Activated naive CD4-positive, alpha-beta T cell treated with anti-CD3 and anti-CD28 coated beads, Interleukin-2, amount 50 U/mL, for 24 hours (primary cell): ENCODE measurements at regions not wholly inside any gene's neighbourhood (a gene's known extent, or its start where the extent isn't known, plus 50 kb on each side); places are given as distances from the start of the nearest gene placed in this dataset.

Experiments
- H3K27ac Mint-ChIP-seq: one replicate; pipeline ENCODE4 v1.8.0; 2021; ENCODE audit warnings: mild to moderate bottlenecking, mixed read lengths
- H3K27me3 Mint-ChIP-seq: one replicate; pipeline ENCODE4 v1.8.0; 2021; ENCODE audit warnings: mixed read lengths
- H3K36me3 Mint-ChIP-seq: one replicate; pipeline ENCODE4 v1.8.0; 2021; ENCODE audit warnings: mixed read lengths
- H3K4me1 Mint-ChIP-seq: one replicate; pipeline ENCODE4 v1.8.0; 2021; ENCODE audit warnings: mixed read lengths
- H3K4me3 Mint-ChIP-seq: one replicate; pipeline ENCODE4 v1.8.0; 2021; ENCODE audit warnings: mild to moderate bottlenecking, mixed read lengths
- H3K9me3 Mint-ChIP-seq: one replicate; pipeline ENCODE4 v1.8.0; 2021; ENCODE audit warnings: mixed read lengths

- no peak overlapping the region for H3K4me3 Mint-ChIP-seq
- no peaks in the 10 kb centered on the region for H3K4me1 Mint-ChIP-seq
- no peaks in the 10 kb centered on the region for H3K27me3 Mint-ChIP-seq
- peaks cover 20% of the 10 kb centered on the region for H3K9me3 Mint-ChIP-seq
- no peak overlapping the region for H3K27ac Mint-ChIP-seq
- peaks cover 3% of the 10 kb centered on the region for H3K36me3 Mint-ChIP-seq
Measured at GRCh38 chr4:187799735-187800134, 195.8 kb upstream of the ZFP42 start.

GRCh38 chr4:187811591-187811990 is 184.0 kb upstream of the ZFP42 start:
- Mint-ChIP-seq H3K27ac (no peak overlapping the region), H3K27me3 (no peaks in the 10 kb centered on the region), H3K4me1 (no peaks in the 10 kb centered on the region), H3K9me3 (peaks cover 14% of the 10 kb centered on the region), H3K4me3 (no peak overlapping the region), H3K36me3 (no peaks in the 10 kb centered on the region)

GRCh38 chr4:187814737-187815465 is 180.7 kb upstream of the ZFP42 start:
- H3K36me3 Mint-ChIP-seq, result no peaks in the 10 kb centered on the region
- H3K27ac Mint-ChIP-seq, result no peak overlapping the region
- H3K4me1 Mint-ChIP-seq, result no peaks in the 10 kb centered on the region
- no peak overlapping the region for H3K4me3 Mint-ChIP-seq
- H3K27me3 Mint-ChIP-seq, result no peaks in the 10 kb centered on the region
- peaks cover 7% of the 10 kb centered on the region for H3K9me3 Mint-ChIP-seq

GRCh38 chr4:187826725-187827124 is 168.8 kb upstream of the ZFP42 start:
- H3K27me3 Mint-ChIP-seq, result no peaks in the 10 kb centered on the region
- no peaks in the 10 kb centered on the region for H3K4me1 Mint-ChIP-seq
- no peaks in the 10 kb centered on the region for H3K36me3 Mint-ChIP-seq
- H3K27ac Mint-ChIP-seq, result no peak overlapping the region
- H3K9me3 Mint-ChIP-seq, result peaks cover 11% of the 10 kb centered on the region
- no peak overlapping the region for H3K4me3 Mint-ChIP-seq

- Mint-ChIP-seq H3K36me3 (no peaks in the 10 kb centered on the region), H3K27ac (no peak overlapping the region), H3K4me3 (no peak overlapping the region), H3K27me3 (no peaks in the 10 kb centered on the region), H3K9me3 (peaks cover 11% of the 10 kb centered on the region), H3K4me1 (no peaks in the 10 kb centered on the region)
Measured at GRCh38 chr4:187827631-187828030, 167.9 kb upstream of the ZFP42 start.

GRCh38 chr4:187839765-187840164 is 155.8 kb upstream of the ZFP42 start:
- Mint-ChIP-seq H3K27ac (no peak overlapping the region), H3K36me3 (no peaks in the 10 kb centered on the region), H3K4me1 (no peaks in the 10 kb centered on the region), H3K4me3 (no peak overlapping the region), H3K9me3 (peaks cover 5% of the 10 kb centered on the region), H3K27me3 (no peaks in the 10 kb centered on the region)

GRCh38 chr4:187840814-187841213 is 154.8 kb upstream of the ZFP42 start:
- Mint-ChIP-seq H3K27me3 (no peaks in the 10 kb centered on the region), H3K27ac (no peak overlapping the region), H3K9me3 (peaks cover 5% of the 10 kb centered on the region)

GRCh38 chr4:187849556-187850225 is 145.9 kb upstream of the ZFP42 start:
- Mint-ChIP-seq H3K36me3 (no peaks in the 10 kb centered on the region), H3K27me3 (no peaks in the 10 kb centered on the region)

More at GRCh38 chr4:187840814-187841213, 154.8 kb upstream of the ZFP42 start:
- no peak overlapping the region for H3K4me3 Mint-ChIP-seq
- H3K4me1 Mint-ChIP-seq, result no peaks in the 10 kb centered on the region
- H3K36me3 Mint-ChIP-seq, result no peaks in the 10 kb centered on the region

GRCh38 chr4:187865914-187866313 is 129.7 kb upstream of the ZFP42 start:
- Mint-ChIP-seq H3K4me3 (no peak overlapping the region), H3K9me3 (peaks cover 5% of the 10 kb centered on the region), H3K27ac (no peak overlapping the region), H3K4me1 (no peaks in the 10 kb centered on the region), H3K27me3 (no peaks in the 10 kb centered on the region), H3K36me3 (no peaks in the 10 kb centered on the region)

More at GRCh38 chr4:187849556-187850225, 145.9 kb upstream of the ZFP42 start:
- Mint-ChIP-seq H3K4me3 (no peak overlapping the region), H3K9me3 (peaks cover 8% of the 10 kb centered on the region), H3K27ac (no peak overlapping the region), H3K4me1 (no peaks in the 10 kb centered on the region)

GRCh38 chr4:187883049-187883448 is 112.5 kb upstream of the ZFP42 start:
- Mint-ChIP-seq H3K27ac (no peak overlapping the region), H3K36me3 (no peaks in the 10 kb centered on the region), H3K9me3 (no peaks in the 10 kb centered on the region), H3K4me1 (no peaks in the 10 kb centered on the region), H3K27me3 (no peaks in the 10 kb centered on the region), H3K4me3 (no peak overlapping the region)

- no peak overlapping the region for H3K27ac Mint-ChIP-seq
Measured at GRCh38 chr4:187883836-187884475, 111.6 kb upstream of the ZFP42 start.

GRCh38 chr4:187887906-187888305 is 107.7 kb upstream of the ZFP42 start:
- no peaks in the 10 kb centered on the region for H3K4me1 Mint-ChIP-seq
- no peaks in the 10 kb centered on the region for H3K36me3 Mint-ChIP-seq
- H3K4me3 Mint-ChIP-seq, result no peak overlapping the region

More at GRCh38 chr4:187883836-187884475, 111.6 kb upstream of the ZFP42 start:
- no peak overlapping the region for H3K4me3 Mint-ChIP-seq
- H3K4me1 Mint-ChIP-seq, result no peaks in the 10 kb centered on the region
- H3K36me3 Mint-ChIP-seq, result no peaks in the 10 kb centered on the region
- peaks cover 6% of the 10 kb centered on the region for H3K9me3 Mint-ChIP-seq
- H3K27me3 Mint-ChIP-seq, result peaks cover 2% of the 10 kb centered on the region

GRCh38 chr4:187889651-187890050 is 105.9 kb upstream of the ZFP42 start:
- H3K9me3 Mint-ChIP-seq, result peaks cover 14% of the 10 kb centered on the region
- no peaks in the 10 kb centered on the region for H3K36me3 Mint-ChIP-seq
- H3K4me3 Mint-ChIP-seq, result no peak overlapping the region
- H3K4me1 Mint-ChIP-seq, result no peaks in the 10 kb centered on the region
- H3K27ac Mint-ChIP-seq, result no peak overlapping the region
- peaks cover 2% of the 10 kb centered on the region for H3K27me3 Mint-ChIP-seq

More at GRCh38 chr4:187887906-187888305, 107.7 kb upstream of the ZFP42 start:
- Mint-ChIP-seq H3K9me3 (peaks cover 8% of the 10 kb centered on the region), H3K27ac (no peak overlapping the region), H3K27me3 (peaks cover 2% of the 10 kb centered on the region)

GRCh38 chr4:187893418-187893817 is 102.2 kb upstream of the ZFP42 start:
- no peak overlapping the region for H3K4me3 Mint-ChIP-seq
- no peaks in the 10 kb centered on the region for H3K4me1 Mint-ChIP-seq
- no peaks in the 10 kb centered on the region for H3K27me3 Mint-ChIP-seq
- no peak overlapping the region for H3K27ac Mint-ChIP-seq
- peaks cover 10% of the 10 kb centered on the region for H3K9me3 Mint-ChIP-seq
- H3K36me3 Mint-ChIP-seq, result no peaks in the 10 kb centered on the region

- Mint-ChIP-seq H3K4me3 (no peak overlapping the region), H3K27ac (no peak overlapping the region), H3K36me3 (no peaks in the 10 kb centered on the region), H3K27me3 (no peaks in the 10 kb centered on the region), H3K4me1 (no peaks in the 10 kb centered on the region), H3K9me3 (peaks cover 14% of the 10 kb centered on the region)
Measured at GRCh38 chr4:187903106-187903505, 92.5 kb upstream of the ZFP42 start.

- H3K27me3 Mint-ChIP-seq, result no peaks in the 10 kb centered on the region
- no peaks in the 10 kb centered on the region for H3K36me3 Mint-ChIP-seq
- H3K9me3 Mint-ChIP-seq, result peaks cover 14% of the 10 kb centered on the region
- no peak overlapping the region for H3K4me3 Mint-ChIP-seq
- H3K27ac Mint-ChIP-seq, result no peak overlapping the region
- no peaks in the 10 kb centered on the region for H3K4me1 Mint-ChIP-seq
Measured at GRCh38 chr4:187903700-187904099, 91.9 kb upstream of the ZFP42 start.
